DND-41 (cell line): ENCODE measurements at regions not wholly inside any gene's neighbourhood (a gene's known extent, or its start where the extent isn't known, plus 50 kb on each side); places are given as distances from the start of the nearest gene placed in this dataset.

Experiments used
- CTCF ChIP-seq: IDR thresholded peaks from 2 replicates; pipeline ENCODE4 v1.5.1; 2012; ENCODE audit warnings: borderline replicate concordance, low read length, moderate library complexity, mild to moderate bottlenecking; ENCODE audit not compliant: poor library complexity, severe bottlenecking; ENCODE audit errors: extremely low read depth
- EZH2 ChIP-seq: IDR thresholded peaks from 3 replicates; pipeline ENCODE4 v1.6.1; 2012; ENCODE audit warnings: borderline replicate concordance, low read depth, mild to moderate bottlenecking, moderate library complexity, low read length, inconsistent platforms; ENCODE audit not compliant: severe bottlenecking

GRCh38 chr9:129481810-129482511 is 138.9 kb downstream of the C9orf50 start:
- no peak for TF ChIP-seq EZH2
- no peak for TF ChIP-seq CTCF
